A673 (cell line): ENCODE measurements at regions not wholly inside any gene's neighbourhood (a gene's known extent, or its start where the extent isn't known, plus 50 kb on each side); places are given as distances from the start of the nearest gene placed in this dataset.
"Not testable (repeated sequence)": the region's sequence is repeated elsewhere in the genome, so short reads cannot be mapped to it uniquely, and the experiment has no call there.

Source experiments
- BruUV-seq: library from RNA; stranded (reverse); fragments of 400-500 nt; replicated peaks from 2 replicates; lab custom pipeline; 2021; lab: Mats Ljungman, UMichigan
- CTCF ChIA-PET: fragments of 300-600 bp; sonication (Branson Sonifier 250); formaldehyde crosslinking; loops from one replicate; lab custom pipeline; 2022; ENCODE audit warnings: antibody characterized with exemption; lab: Charles Lee
- POLR2A ChIA-PET: fragments of 300-600 bp; sonication (Branson Sonifier 250); formaldehyde crosslinking; loops from one replicate; lab custom pipeline; 2022; ENCODE audit warnings: antibody characterized with exemption; ENCODE audit not compliant: low non-redundant PET; lab: Charles Lee
- DNase-seq: peaks from one replicate; pipeline ENCODE4 v3.0.0-alpha.2; 2015; ENCODE audit warnings: low spot score
- H3K27ac ChIP-seq: fragments of 200-600 bp; sonication (generic); 2 replicates; pipeline ENCODE4 v1.5.1; 2016; ENCODE audit warnings: mixed run types, low read depth, mild to moderate bottlenecking, mixed read lengths, antibody characterized with exemption, low read length; ENCODE audit not compliant: poor library complexity, severe bottlenecking
- H3K27me3 ChIP-seq: fragments of 200-600 bp; sonication (generic); replicated peaks from 2 replicates; pipeline ENCODE4 v1.6.1; 2017; ENCODE audit warnings: mixed run types, low read depth, mild to moderate bottlenecking, mixed read lengths, antibody characterized with exemption, low read length; ENCODE audit not compliant: insufficient read depth, poor library complexity
- H3K36me3 ChIP-seq: fragments of 200-600 bp; sonication (generic); 2 replicates; pipeline ENCODE4 v1.6.1; 2016; ENCODE audit warnings: mixed run types, mild to moderate bottlenecking, mixed read lengths, antibody characterized with exemption, low read length; ENCODE audit not compliant: insufficient read depth, poor library complexity, severe bottlenecking
- H3K4me1 ChIP-seq: fragments of 200-600 bp; sonication (generic); 2 replicates; pipeline ENCODE4 v1.6.1; 2017; ENCODE audit warnings: mixed run types, mild to moderate bottlenecking, mixed read lengths, antibody characterized with exemption, low read length; ENCODE audit not compliant: insufficient read depth, poor library complexity, severe bottlenecking
- H3K4me3 ChIP-seq: fragments of 200-600 bp; sonication (generic); 2 replicates; pipeline ENCODE4 v1.5.1; 2016; ENCODE audit warnings: low read depth, mixed run types, mild to moderate bottlenecking, mixed read lengths, low read length; ENCODE audit not compliant: poor library complexity, severe bottlenecking
- H3K9me3 ChIP-seq: fragments of 200-600 bp; sonication (generic); 2 replicates; pipeline ENCODE4 v1.6.1; 2016; ENCODE audit warnings: mixed run types, low read depth, mild to moderate bottlenecking, mixed read lengths, antibody characterized with exemption, low read length; ENCODE audit not compliant: poor library complexity, severe bottlenecking
- EZH2 ChIP-seq: fragments of 200-600 bp; sonication (generic); IDR thresholded peaks from 2 replicates; pipeline ENCODE4 v1.6.1; 2017; ENCODE audit warnings: borderline replicate concordance, low read depth, mild to moderate bottlenecking, mixed read lengths, antibody characterized with exemption, low read length; ENCODE audit not compliant: poor library complexity, severe bottlenecking
- intact Hi-C: fragments of 100-400 bp; cut with micrococcal nuclease; formaldehyde crosslinking; loops from one replicate; pipeline ENCODE4 v1.10.0; 2022; ENCODE audit not compliant: unreplicated experiment
- TF ChIP-seq, protein P1 (sequence below): fragments of 300-800, 200-600 bp; sonication (generic); conservative IDR thresholded peaks from 2 replicates; pipeline ENCODE4 v1.5.1; 2017; ENCODE audit warnings: low read depth, mild to moderate bottlenecking, antibody characterized with exemption, low read length, moderate library complexity, mixed read lengths

DNA sequence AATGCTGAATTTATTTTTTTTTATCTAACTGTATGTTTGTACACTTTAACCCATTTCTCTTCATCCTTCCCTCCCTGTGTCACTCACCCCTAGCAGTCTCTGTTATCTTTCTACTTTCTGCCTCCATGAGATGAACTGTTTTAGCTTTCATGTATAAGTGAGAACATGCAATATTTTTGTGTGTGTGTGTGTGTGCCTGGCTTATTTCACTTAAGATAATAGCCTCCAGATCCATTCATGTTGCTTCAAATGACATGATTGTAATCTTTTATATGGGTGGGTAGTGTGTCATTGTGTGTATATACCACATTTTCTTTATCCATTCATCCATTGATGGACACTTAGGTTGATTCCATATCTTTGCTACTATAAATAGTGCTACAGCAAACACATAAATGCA, 1023.9 kb downstream of the TLE1 start:
- no peaks in the 10 kb centered on the region for H3K27me3 ChIP-seq
- intact Hi-C loops, result no loop called here
- H3K27ac ChIP-seq, result no peak overlapping the region
- ChIA-PET POLR2A (no interaction called here), CTCF (interaction anchor here (0.7 kb wide), 1 partner anchor 220 kb away, joined by 3 read pairs; no protein-coding TSS in a partner anchor)
- no peak for DNase-seq
- BruUV-seq, result no TSS peak
- H3K36me3 ChIP-seq, result no peaks in the 10 kb centered on the region
- peaks cover 2% of the 10 kb centered on the region for H3K9me3 ChIP-seq
- H3K4me3 ChIP-seq, result no peak overlapping the region
- TF ChIP-seq, protein P1, sequence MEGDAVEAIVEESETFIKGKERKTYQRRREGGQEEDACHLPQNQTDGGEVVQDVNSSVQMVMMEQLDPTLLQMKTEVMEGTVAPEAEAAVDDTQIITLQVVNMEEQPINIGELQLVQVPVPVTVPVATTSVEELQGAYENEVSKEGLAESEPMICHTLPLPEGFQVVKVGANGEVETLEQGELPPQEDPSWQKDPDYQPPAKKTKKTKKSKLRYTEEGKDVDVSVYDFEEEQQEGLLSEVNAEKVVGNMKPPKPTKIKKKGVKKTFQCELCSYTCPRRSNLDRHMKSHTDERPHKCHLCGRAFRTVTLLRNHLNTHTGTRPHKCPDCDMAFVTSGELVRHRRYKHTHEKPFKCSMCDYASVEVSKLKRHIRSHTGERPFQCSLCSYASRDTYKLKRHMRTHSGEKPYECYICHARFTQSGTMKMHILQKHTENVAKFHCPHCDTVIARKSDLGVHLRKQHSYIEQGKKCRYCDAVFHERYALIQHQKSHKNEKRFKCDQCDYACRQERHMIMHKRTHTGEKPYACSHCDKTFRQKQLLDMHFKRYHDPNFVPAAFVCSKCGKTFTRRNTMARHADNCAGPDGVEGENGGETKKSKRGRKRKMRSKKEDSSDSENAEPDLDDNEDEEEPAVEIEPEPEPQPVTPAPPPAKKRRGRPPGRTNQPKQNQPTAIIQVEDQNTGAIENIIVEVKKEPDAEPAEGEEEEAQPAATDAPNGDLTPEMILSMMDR, result no peak
- TF ChIP-seq EZH2, result no peak
- H3K4me1 ChIP-seq, result no peaks in the 10 kb centered on the region

DNA sequence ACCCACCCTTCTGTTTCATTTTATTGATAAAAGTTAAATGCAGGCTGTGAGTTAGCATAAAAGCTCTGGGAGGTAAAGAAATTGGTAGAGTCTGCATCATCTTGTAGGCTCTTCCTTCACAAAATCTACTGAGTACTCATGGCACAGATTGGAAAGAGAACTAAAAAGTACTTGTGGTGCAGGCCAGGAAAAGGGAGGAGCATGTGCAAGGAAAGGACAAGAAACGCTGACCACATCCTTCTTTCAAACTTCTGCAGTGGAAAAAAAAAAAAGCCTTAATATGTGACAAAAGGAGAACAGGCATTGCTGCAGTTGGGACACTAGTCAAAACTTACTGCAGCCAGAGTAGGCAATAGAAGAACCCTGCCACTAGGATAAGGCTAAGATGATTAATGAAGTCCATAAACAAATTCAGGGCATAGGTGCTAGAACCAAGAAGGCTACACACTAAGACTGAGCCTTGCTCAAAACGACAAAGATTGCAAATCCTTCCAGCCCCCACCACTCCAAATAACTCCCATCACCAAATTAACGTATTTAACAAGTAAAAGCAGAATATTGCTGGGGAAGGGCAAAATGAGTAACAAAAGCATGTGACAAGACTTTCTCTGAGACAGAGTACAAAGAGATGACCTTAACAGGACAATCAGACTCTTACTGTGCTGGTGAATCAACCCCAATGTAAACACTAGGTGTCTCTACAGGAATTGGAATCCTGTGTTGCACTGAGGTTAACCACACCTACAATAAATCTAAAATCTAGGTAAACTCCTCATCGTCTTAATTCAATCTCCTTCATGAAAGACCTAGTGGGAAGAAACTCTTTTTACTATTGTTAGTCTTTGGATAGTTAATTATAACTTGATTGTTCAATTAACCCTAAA, 1024.8 kb downstream of the TLE1 start:
- TF ChIP-seq EZH2, result no peak
- TF ChIP-seq, protein P1, result no peak
- Histone ChIP-seq H3K27me3 (no peaks in the 10 kb centered on the region), H3K4me1 (no peaks in the 10 kb centered on the region), H3K36me3 (no peaks in the 10 kb centered on the region), H3K27ac (no peak overlapping the region), H3K4me3 (no peak overlapping the region), H3K9me3 (peaks cover 2% of the 10 kb centered on the region)
- intact Hi-C loops, result no loop called here
- BruUV-seq, result no TSS peak
- ChIA-PET POLR2A (no interaction called here), CTCF (no interaction called here)
- no peak for DNase-seq

DNA sequence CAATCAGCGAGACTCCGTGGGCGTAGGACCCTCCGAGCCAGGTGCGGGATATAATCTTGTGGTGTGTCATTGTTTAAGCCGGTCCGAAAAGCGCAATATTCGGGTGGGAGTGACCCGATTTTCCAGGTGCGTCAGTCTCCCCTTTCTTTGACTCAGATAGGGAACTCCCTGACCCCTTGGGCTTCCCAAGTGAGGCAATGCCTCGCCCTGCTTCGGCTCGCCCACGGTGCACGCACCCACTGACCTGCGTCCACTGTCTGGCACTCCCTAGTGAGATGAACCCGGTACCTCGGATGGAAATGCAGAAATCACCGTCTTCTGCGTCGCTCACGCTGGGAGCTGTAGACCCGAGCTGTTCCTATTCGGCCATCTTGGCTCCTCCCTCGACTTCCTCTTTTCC, 1029.6 kb downstream of the TLE1 start:
- H3K27me3 ChIP-seq, intact Hi-C loops, DNase-seq, H3K4me3 ChIP-seq, CTCF ChIA-PET, H3K36me3 ChIP-seq, H3K9me3 ChIP-seq, POLR2A ChIA-PET, H3K4me1 ChIP-seq, H3K27ac ChIP-seq, BruUV-seq: not testable (repeated sequence)

DNA sequence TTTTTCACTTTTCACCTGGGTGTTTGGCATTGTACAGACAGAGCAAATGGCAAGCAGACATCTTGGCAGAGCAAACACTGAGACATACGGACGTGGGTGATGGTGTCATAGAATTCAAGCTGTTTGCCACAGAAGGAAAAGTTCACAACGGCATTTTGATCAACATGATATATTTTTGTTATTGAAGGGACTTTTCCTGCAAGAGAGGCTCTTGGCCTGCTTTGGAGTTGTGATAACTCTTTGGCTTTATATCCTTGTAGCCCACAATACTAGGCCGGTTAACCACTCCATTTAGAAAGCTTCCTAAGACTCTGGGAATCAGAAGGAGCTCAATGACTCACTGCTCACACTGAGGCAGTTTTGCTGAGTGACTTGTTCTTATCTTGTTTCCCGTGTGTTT, 1038.3 kb downstream of the TLE1 start:
- BruUV-seq, result no TSS peak
- POLR2A ChIA-PET, result no interaction called here

More for the DNA sequence above, 1038.3 kb downstream of the TLE1 start:
- intact Hi-C loops, result no loop called here
- H3K9me3 ChIP-seq, result no peaks in the 10 kb centered on the region
- no peak overlapping the region for H3K27ac ChIP-seq
- CTCF ChIA-PET, result no interaction called here
- TF ChIP-seq, protein P1, result no peak
- TF ChIP-seq EZH2, result no peak
- no peaks in the 10 kb centered on the region for H3K4me1 ChIP-seq
- no peaks in the 10 kb centered on the region for H3K36me3 ChIP-seq
- no peak for DNase-seq
- H3K4me3 ChIP-seq, result no peak overlapping the region
- no peaks in the 10 kb centered on the region for H3K27me3 ChIP-seq
